GM23338 (cell line): ENCODE measurements at regions not wholly inside any gene's neighbourhood (a gene's known extent, or its start where the extent isn't known, plus 50 kb on each side); places are given as distances from the start of the nearest gene placed in this dataset.

Experiments used
- ATAC-seq: fragments of 200-7000 bp; cut with Tn5 transposase; 3 replicates; pipeline ENCODE4 v1.9.1; 2020
- DNase-seq: peaks from one replicate; pipeline ENCODE4 v3.0.0-alpha.2; 2015; ENCODE audit warnings: low spot score
- H2AFZ ChIP-seq: fragments of 200-600 bp; sonication (generic); 2 replicates; pipeline ENCODE4 v1.8.0; 2016; ENCODE audit warnings: antibody characterized with exemption, mild to moderate bottlenecking, moderate library complexity
- H3F3A ChIP-seq: fragments of 200-600 bp; sonication (generic); replicated peaks from 2 replicates; pipeline ENCODE4 v1.8.0; 2017; ENCODE audit warnings: antibody characterized with exemption, mixed run types, low read depth
- H3K27ac ChIP-seq: fragments of 200-600 bp; sonication (generic); 2 replicates; pipeline ENCODE4 v1.6.1; 2016; ENCODE audit warnings: low read depth
- H3K27me3 ChIP-seq: fragments of 200-600 bp; sonication (generic); 2 replicates; pipeline ENCODE4 v1.8.0; 2016; ENCODE audit warnings: mild to moderate bottlenecking, mixed run types, moderate library complexity; ENCODE audit not compliant: insufficient read depth
- H3K36me3 ChIP-seq: fragments of 200-600 bp; sonication (generic); 2 replicates; pipeline ENCODE4 v1.8.0; 2016; ENCODE audit warnings: mild to moderate bottlenecking; ENCODE audit not compliant: insufficient read depth
- H3K4me1 ChIP-seq: fragments of 200-600 bp; sonication (generic); 2 replicates; pipeline ENCODE4 v1.8.0; 2016; ENCODE audit warnings: mild to moderate bottlenecking, moderate library complexity; ENCODE audit not compliant: insufficient read depth
- H3K4me2 ChIP-seq: fragments of 200-600 bp; sonication (generic); 2 replicates; pipeline ENCODE4 v1.7.1; 2017; ENCODE audit warnings: mixed run types
- H3K4me3 ChIP-seq: fragments of 200-600 bp; sonication (generic); 2 replicates; pipeline ENCODE4 v1.6.1; 2016; ENCODE audit warnings: mixed run types
- H3K79me2 ChIP-seq: fragments of 200-600 bp; sonication (generic); replicated peaks from 2 replicates; pipeline ENCODE4 v1.8.0; 2017; ENCODE audit warnings: mild to moderate bottlenecking; ENCODE audit not compliant: insufficient read depth
- H3K9me2 ChIP-seq: fragments of 200-600 bp; sonication (generic); 2 replicates; pipeline ENCODE4 v1.8.0; 2017; ENCODE audit not compliant: insufficient read depth
- H4K20me1 ChIP-seq: fragments of 200-600 bp; sonication (generic); replicated peaks from 2 replicates; pipeline ENCODE4 v1.8.0; 2017; ENCODE audit warnings: mild to moderate bottlenecking; ENCODE audit not compliant: insufficient read depth
- H3K27ac Mint-ChIP-seq: 2 replicates; pipeline ENCODE4 v1.8.0; 2020; ENCODE audit warnings: inconsistent platforms, mild to moderate bottlenecking, moderate library complexity, mixed read lengths
- H3K27me3 Mint-ChIP-seq: 3 replicates; pipeline ENCODE4 v1.8.0; 2022; ENCODE audit warnings: low read depth, mild to moderate bottlenecking, moderate library complexity, mixed read lengths, inconsistent platforms; ENCODE audit not compliant: insufficient read depth, poor library complexity
- H3K36me3 Mint-ChIP-seq: 3 replicates; pipeline ENCODE4 v1.8.0; 2021; ENCODE audit warnings: low read depth, mild to moderate bottlenecking, inconsistent platforms, moderate library complexity, mixed read lengths
- H3K4me1 Mint-ChIP-seq: 3 replicates; pipeline ENCODE4 v1.8.0; 2020; ENCODE audit warnings: mild to moderate bottlenecking, inconsistent platforms, mixed read lengths
- H3K4me3 Mint-ChIP-seq: 3 replicates; pipeline ENCODE4 v1.8.0; 2021; ENCODE audit warnings: moderate library complexity, mild to moderate bottlenecking, inconsistent platforms, mixed read lengths
- H3K9me3 Mint-ChIP-seq: 3 replicates; pipeline ENCODE4 v1.8.0; 2020; ENCODE audit warnings: moderate library complexity, mild to moderate bottlenecking, inconsistent platforms, mixed read lengths
- CREB1 ChIP-seq: fragments of 250-450 bp; sonication (Bioruptor Pico); IDR thresholded peaks from 2 replicates; pipeline ENCODE4 v1.5.0; 2020; ENCODE audit warnings: low read depth, mild to moderate bottlenecking, moderate library complexity
- CTCF ChIP-seq, 2 experiments: fragments of 200-600 bp in 1 of 2; sonication (generic) in 1 of 2; conservative IDR thresholded peaks; 2 replicates each; pipeline versions ENCODE4 v1.5.1 to v1.6.1; 2016 to 2017; ENCODE audit warnings: antibody characterized with exemption in 2 of 2, low read depth in 2 of 2, mild to moderate bottlenecking in 2 of 2, moderate library complexity in 1 of 2
- ETS1 ChIP-seq: IDR thresholded peaks from 2 replicates; pipeline ENCODE4 v1.6.1; 2016; ENCODE audit warnings: antibody characterized with exemption
- EZH2 ChIP-seq: fragments of 200-600 bp; sonication (generic); IDR thresholded peaks from one replicate; pipeline ENCODE4 v1.8.0; 2017; ENCODE audit warnings: antibody characterized with exemption, mild to moderate bottlenecking, low read depth; ENCODE audit not compliant: unreplicated experiment
- EZH2phosphoT487 ChIP-seq: fragments of 200-600 bp; sonication (generic); IDR thresholded peaks from one replicate; pipeline ENCODE4 v1.8.1; 2018; ENCODE audit warnings: antibody characterized with exemption; ENCODE audit not compliant: unreplicated experiment
- JUNB ChIP-seq: IDR thresholded peaks from one replicate; pipeline ENCODE4 v1.6.1; 2016; ENCODE audit warnings: antibody characterized with exemption; ENCODE audit not compliant: unreplicated experiment
- NANOG ChIP-seq: IDR thresholded peaks from 2 replicates; pipeline ENCODE4 v1.6.1; 2016; ENCODE audit warnings: antibody characterized with exemption, borderline replicate concordance
- POLR2AphosphoS5 ChIP-seq: IDR thresholded peaks from 2 replicates; pipeline ENCODE4 v1.6.1; 2016; ENCODE audit warnings: antibody characterized with exemption, low read depth
- REST ChIP-seq: IDR thresholded peaks from one replicate; pipeline ENCODE4 v1.6.1; 2018; ENCODE audit warnings: antibody characterized with exemption; ENCODE audit not compliant: unreplicated experiment
- ZNF114 ChIP-seq: fragments of 250-450 bp; sonication (Bioruptor Pico); IDR thresholded peaks from 2 replicates; pipeline ENCODE4 v1.5.0; 2020; ENCODE audit warnings: mild to moderate bottlenecking, moderate library complexity
- ZNF331 ChIP-seq: fragments of 250-450 bp; sonication (Bioruptor Pico); IDR thresholded peaks from 2 replicates; pipeline ENCODE4 v1.5.0; 2020; ENCODE audit warnings: low read depth, mild to moderate bottlenecking, moderate library complexity

GRCh38 chr12:34290381-34290995 is 268.2 kb downstream of the ALG10 start (continued):
- TF ChIP-seq CREB1 (CRISPR knock-in tag) (no peak), ZNF114 (CRISPR knock-in tag) (no peak), JUNB (no peak), ZNF331 (CRISPR knock-in tag) (no peak), REST (no peak), POLR2AphosphoS5 (no peak), EZH2phosphoT487 (no peak), ETS1 (no peak), CTCF (conservative IDR thresholded peaks at IDR 0.05; ENCODE audit: low read depth in 2 of 2) (no peak), EZH2 (no peak)

- Histone ChIP-seq H3K4me2 (no peak overlapping the region), H3K9me2 (no peaks in the 10 kb centered on the region), H3K4me1 (no peaks in the 10 kb centered on the region), H2AFZ (no peak overlapping the region), H3K36me3 (peaks cover 1% of the 10 kb centered on the region; the same call in 1 of the 2 replicates), H3K4me3 (no peak overlapping the region), H4K20me1 (no peaks in the 10 kb centered on the region), H3K27ac (no peak overlapping the region), H3K27me3 (no peaks in the 10 kb centered on the region), H3F3A (no peaks in the 10 kb centered on the region), H3K79me2 (no peaks in the 10 kb centered on the region)
- H3K36me3 Mint-ChIP-seq = peaks cover 76% of the 10 kb centered on the region
- peaks cover 99% of the 10 kb centered on the region for H3K9me3 Mint-ChIP-seq
- H3K27ac Mint-ChIP-seq = no peak overlapping the region
- H3K4me1 Mint-ChIP-seq = no peaks in the 10 kb centered on the region
- no peak for DNase-seq
- no peak overlapping the region for H3K4me3 Mint-ChIP-seq
- no peak for ATAC-seq
- H3K27me3 Mint-ChIP-seq = peaks cover 16% of the 10 kb centered on the region
- TF ChIP-seq CTCF (conservative IDR thresholded peaks at IDR 0.05; ENCODE audit: low read depth in 2 of 2) = no peak
- no peak for TF ChIP-seq NANOG
- no peak for TF ChIP-seq ZNF114 (CRISPR knock-in tag)
- no peak for TF ChIP-seq CREB1 (CRISPR knock-in tag)
- no peak for TF ChIP-seq ETS1
These were observed 268.7 kb downstream of the ALG10 start for GRCh38 chr12:34291001-34291400.
